ENCODE measurements at regions not wholly inside any gene's neighbourhood (a gene's known extent, or its start where the extent isn't known, plus 50 kb on each side); places are given as distances from the start of the nearest gene placed in this dataset.
"Not testable (repeated sequence)": the region's sequence is repeated elsewhere in the genome, so short reads cannot be mapped to it uniquely, and the experiment has no call there.

- no peak overlapping the region for H3K4me3 ChIP-seq (ENCODE audit: low read depth, low read length)
- no peak for TF ChIP-seq CTCF (conservative IDR thresholded peaks at IDR 0.05; ENCODE audit: low read depth, low read length)
- no peak for DNase-seq (ENCODE audit: low read depth)
Observed at GRCh38 chr17:34437188-34437587, 74.2 kb upstream of the CCL1 start.

- no peak overlapping the region for H3K4me3 ChIP-seq (ENCODE audit: low read depth, low read length)
- TF ChIP-seq CTCF (conservative IDR thresholded peaks at IDR 0.05; ENCODE audit: low read depth, low read length), result no peak
- DNase-seq (ENCODE audit: low read depth), result no peak
Observed at GRCh38 chr17:34436607-34437006, 73.6 kb upstream of the CCL1 start.

GRCh38 chr17:34435182-34435928 is 72.3 kb upstream of the CCL1 start:
- no peak for DNase-seq (ENCODE audit: low read depth)
- H3K4me3 ChIP-seq (ENCODE audit: low read depth, low read length), result no peak overlapping the region
- no peak for TF ChIP-seq CTCF (conservative IDR thresholded peaks at IDR 0.05; ENCODE audit: low read depth, low read length)

- no peak overlapping the region for H3K4me3 ChIP-seq (ENCODE audit: low read depth, low read length)
- DNase-seq (ENCODE audit: low read depth), result no peak
- no peak for TF ChIP-seq CTCF (conservative IDR thresholded peaks at IDR 0.05; ENCODE audit: low read depth, low read length)
Observed at GRCh38 chr17:34434052-34434451, 71.0 kb upstream of the CCL1 start.

- no peak for TF ChIP-seq CTCF (conservative IDR thresholded peaks at IDR 0.05; ENCODE audit: low read depth, low read length)
- no peak for DNase-seq (ENCODE audit: low read depth)
- no peak overlapping the region for H3K4me3 ChIP-seq (ENCODE audit: low read depth, low read length)
Observed at GRCh38 chr17:34424814-34425491, 61.9 kb upstream of the CCL1 start.

GRCh38 chr17:34423978-34424813 is 61.2 kb upstream of the CCL1 start:
- TF ChIP-seq CTCF (conservative IDR thresholded peaks at IDR 0.05; ENCODE audit: low read depth, low read length), result no peak

GRCh38 chr17:34423315-34423714 is 60.3 kb upstream of the CCL1 start:
- H3K4me3 ChIP-seq (ENCODE audit: low read depth, low read length); DNase-seq (ENCODE audit: low read depth): not testable (repeated sequence)

More at GRCh38 chr17:34423978-34424813, 61.2 kb upstream of the CCL1 start:
- DNase-seq (ENCODE audit: low read depth), result no peak
- H3K4me3 ChIP-seq (ENCODE audit: low read depth, low read length), result no peak overlapping the region
